Trophoblast cell (in vitro differentiated cells and primary cell): ENCODE measurements at regions not wholly inside any gene's neighbourhood (a gene's known extent, or its start where the extent isn't known, plus 50 kb on each side); places are given as distances from the start of the nearest gene placed in this dataset.

Experiments used
- DNase-seq, 2 donors: peaks; one replicate each; pipeline ENCODE4 v3.0.0-alpha.2; 2016
- H2AFZ ChIP-seq: 2 replicates; pipeline ENCODE4 v1.6.1; 2013; ENCODE audit warnings: low read length, moderate library complexity, mild to moderate bottlenecking; ENCODE audit not compliant: insufficient read depth, poor library complexity
- H2AK5ac ChIP-seq: 2 replicates; pipeline ENCODE4 v1.6.1; 2013; ENCODE audit warnings: mild to moderate bottlenecking, low read length
- H2BK120ac ChIP-seq: 2 replicates; pipeline ENCODE4 v1.6.1; 2013; ENCODE audit warnings: low read length, mild to moderate bottlenecking, moderate library complexity; ENCODE audit not compliant: insufficient read depth, poor library complexity
- H2BK12ac ChIP-seq: 2 replicates; pipeline ENCODE4 v1.6.1; 2013; ENCODE audit warnings: mild to moderate bottlenecking, low read length, moderate library complexity
- H2BK5ac ChIP-seq: 2 replicates; pipeline ENCODE4 v1.6.1; 2013; ENCODE audit warnings: low read length, low read depth, moderate library complexity, mild to moderate bottlenecking; ENCODE audit not compliant: poor library complexity
- H3K14ac ChIP-seq: 2 replicates; pipeline ENCODE4 v1.6.1; 2013; ENCODE audit warnings: mild to moderate bottlenecking, low read length
- H3K18ac ChIP-seq: 2 replicates; pipeline ENCODE4 v1.6.1; 2013; ENCODE audit warnings: mild to moderate bottlenecking, low read length
- H3K23ac ChIP-seq: 2 replicates; pipeline ENCODE4 v1.6.1; 2013; ENCODE audit warnings: low read length
- H3K27ac ChIP-seq: 2 replicates; pipeline ENCODE4 v1.5.1; 2013; ENCODE audit warnings: low read depth, mild to moderate bottlenecking, inconsistent platforms, low read length, moderate library complexity
- H3K27me3 ChIP-seq: 2 replicates; pipeline ENCODE4 v1.6.1; 2013; ENCODE audit warnings: inconsistent platforms, mild to moderate bottlenecking, low read length, moderate library complexity; ENCODE audit not compliant: insufficient read depth
- H3K36me3 ChIP-seq, 2 experiments: 1 replicate in 1 of 2; 2 replicates in 1 of 2; pipeline ENCODE4 v1.6.1; 2013; ENCODE audit warnings: low read length in 2 of 2, mild to moderate bottlenecking in 2 of 2, moderate library complexity in 1 of 2; ENCODE audit not compliant: insufficient read depth in 2 of 2, control insufficient read depth in 1 of 2
- H3K4ac ChIP-seq: 2 replicates; pipeline ENCODE4 v1.6.1; 2013; ENCODE audit warnings: low read depth, mild to moderate bottlenecking, low read length, moderate library complexity
- H3K4me1 ChIP-seq, 2 experiments: 1 replicate in 1 of 2; 2 replicates in 1 of 2; pipeline ENCODE4 v1.6.1; 2013; ENCODE audit warnings: low read length in 2 of 2, mild to moderate bottlenecking in 2 of 2, moderate library complexity in 1 of 2; ENCODE audit not compliant: insufficient read depth in 2 of 2, control insufficient read depth in 1 of 2
- H3K4me2 ChIP-seq: 2 replicates; pipeline ENCODE4 v1.6.1; 2013; ENCODE audit warnings: inconsistent platforms, mild to moderate bottlenecking, low read length, moderate library complexity
- H3K4me3 ChIP-seq: 2 replicates; pipeline ENCODE4 v1.5.1; 2013; ENCODE audit warnings: mild to moderate bottlenecking, low read depth, low read length, inconsistent platforms
- H3K79me1 ChIP-seq: one replicate; pipeline ENCODE4 v1.6.1; 2013; ENCODE audit warnings: low read length
- H3K79me2 ChIP-seq: 2 replicates; pipeline ENCODE4 v1.6.1; 2013; ENCODE audit warnings: low read length, mild to moderate bottlenecking; ENCODE audit not compliant: control insufficient read depth, insufficient read depth, poor library complexity
- H3K9ac ChIP-seq: 2 replicates; pipeline ENCODE4 v1.6.1; 2013; ENCODE audit warnings: mild to moderate bottlenecking, low read length
- H3K9me3 ChIP-seq: 2 replicates; pipeline ENCODE4 v1.6.1; 2013; ENCODE audit warnings: low read depth, mild to moderate bottlenecking, control low read depth, inconsistent platforms, low read length; ENCODE audit not compliant: insufficient read depth
- H4K12ac ChIP-seq: 2 replicates; pipeline ENCODE4 v1.6.1; 2013; ENCODE audit warnings: low read depth, mild to moderate bottlenecking, low read length, moderate library complexity
- H4K8ac ChIP-seq: 2 replicates; pipeline ENCODE4 v1.6.1; 2013; ENCODE audit warnings: low read depth, mild to moderate bottlenecking, low read length, moderate library complexity
- H4K91ac ChIP-seq: one replicate; pipeline ENCODE4 v1.6.1; 2013; ENCODE audit warnings: low read depth, mild to moderate bottlenecking, low read length, moderate library complexity
- WGBS: extraction: QIAGEN DNeasy Blood & Tissue Kit; methylation state at CpG from one replicate; pipeline ENCODE4 v1.1.7; 2013; ENCODE audit warnings: missing lambda C conversion rate; ENCODE audit not compliant: insufficient read length, insufficient coverage; ENCODE audit errors: extremely low coverage; 5-methylcytosine and 5-hydroxymethylcytosine counted together

DNA sequence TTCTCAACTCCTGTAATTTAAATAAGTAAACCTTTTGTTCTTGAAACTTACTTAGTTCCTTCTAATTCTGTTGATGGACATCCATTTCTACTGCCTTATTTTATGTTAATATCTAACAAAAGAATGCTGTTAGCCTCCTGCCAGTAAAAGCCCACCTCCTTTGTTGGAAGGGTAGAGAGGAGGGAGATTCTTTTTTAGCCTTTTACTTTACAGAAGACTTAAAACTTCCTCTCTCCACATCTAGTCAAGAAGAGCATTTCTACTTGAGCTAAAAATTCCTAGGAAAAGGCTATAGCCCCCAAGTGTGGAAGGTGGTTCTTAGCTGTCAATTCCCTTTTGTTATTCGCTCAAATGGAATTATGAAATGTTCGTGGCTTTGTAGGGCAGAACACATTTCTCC lies 118.7 kb downstream of the ZIC3 start:
- no peak overlapping the region for H3K18ac ChIP-seq
- no peak overlapping the region for H3K27ac ChIP-seq
- H3K9ac ChIP-seq: no peak overlapping the region
- no peak overlapping the region for H3K4me2 ChIP-seq
- no peak overlapping the region for H3K4me3 ChIP-seq
- H3K27me3 ChIP-seq: no peaks in the 10 kb centered on the region
- DNase-seq: no peak
- no peak overlapping the region for H2AK5ac ChIP-seq
- H4K12ac ChIP-seq: no peak overlapping the region
- H4K91ac ChIP-seq: no peak overlapping the region
- no peak overlapping the region for H3K14ac ChIP-seq
- no peaks in the 10 kb centered on the region for H3K79me1 ChIP-seq
- H2BK120ac ChIP-seq: no peak overlapping the region
- H2AFZ ChIP-seq: no peak overlapping the region
- no peak overlapping the region for H3K23ac ChIP-seq
- H2BK12ac ChIP-seq: no peak overlapping the region
- H3K79me2 ChIP-seq: no peaks in the 10 kb centered on the region
- H3K36me3 ChIP-seq: no peaks in the 10 kb centered on the region
- H2BK5ac ChIP-seq: no peak overlapping the region
- no peak overlapping the region for H3K4ac ChIP-seq
- H3K4me1 ChIP-seq: no peaks in the 10 kb centered on the region
- no peaks in the 10 kb centered on the region for H3K9me3 ChIP-seq
- no CpG with 5 or more reads among the region's 2 CpGs for WGBS
- H4K8ac ChIP-seq: no peak overlapping the region

DNA sequence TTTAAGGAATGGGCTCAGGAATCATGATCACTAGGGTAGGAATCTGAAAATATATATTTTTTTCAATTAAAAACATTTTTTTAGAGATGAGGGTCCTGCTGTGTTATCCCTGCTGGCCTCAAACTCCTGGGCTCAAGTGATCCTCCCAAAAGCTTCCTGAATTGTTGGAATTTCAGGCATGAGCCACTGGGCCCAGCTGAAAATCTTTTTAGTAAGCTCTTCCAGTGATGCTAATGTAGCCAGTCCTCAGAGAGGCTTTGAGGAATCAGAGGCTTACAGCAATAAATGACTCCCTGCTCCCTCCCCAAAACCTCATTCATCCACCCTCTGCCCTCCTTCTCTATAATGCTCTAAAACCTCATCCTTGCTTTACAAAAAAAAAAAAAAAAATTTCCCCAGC lies 129.5 kb downstream of the ZIC3 start:
- H3K4me1 ChIP-seq: no peaks in the 10 kb centered on the region
- H2AK5ac ChIP-seq: no peak overlapping the region
- no peaks in the 10 kb centered on the region for H3K79me1 ChIP-seq
- H3K9me3 ChIP-seq: no peaks in the 10 kb centered on the region
- no peak overlapping the region for H3K18ac ChIP-seq
- H3K36me3 ChIP-seq: no peaks in the 10 kb centered on the region
- no peak overlapping the region for H3K4me2 ChIP-seq
- H3K79me2 ChIP-seq: no peaks in the 10 kb centered on the region
- H2BK12ac ChIP-seq: no peak overlapping the region
- no peak overlapping the region for H2AFZ ChIP-seq
- H3K14ac ChIP-seq: no peak overlapping the region
- DNase-seq: no peak
- no peak overlapping the region for H3K4me3 ChIP-seq
- H3K23ac ChIP-seq: no peak overlapping the region
- no peak overlapping the region for H2BK5ac ChIP-seq
- no peak overlapping the region for H3K9ac ChIP-seq
- H4K12ac ChIP-seq: no peak overlapping the region
- no peak overlapping the region for H3K4ac ChIP-seq
- no peak overlapping the region for H4K8ac ChIP-seq
- no peak overlapping the region for H3K27ac ChIP-seq
- no peaks in the 10 kb centered on the region for H3K27me3 ChIP-seq
- H2BK120ac ChIP-seq: no peak overlapping the region
- no peak overlapping the region for H4K91ac ChIP-seq

DNA sequence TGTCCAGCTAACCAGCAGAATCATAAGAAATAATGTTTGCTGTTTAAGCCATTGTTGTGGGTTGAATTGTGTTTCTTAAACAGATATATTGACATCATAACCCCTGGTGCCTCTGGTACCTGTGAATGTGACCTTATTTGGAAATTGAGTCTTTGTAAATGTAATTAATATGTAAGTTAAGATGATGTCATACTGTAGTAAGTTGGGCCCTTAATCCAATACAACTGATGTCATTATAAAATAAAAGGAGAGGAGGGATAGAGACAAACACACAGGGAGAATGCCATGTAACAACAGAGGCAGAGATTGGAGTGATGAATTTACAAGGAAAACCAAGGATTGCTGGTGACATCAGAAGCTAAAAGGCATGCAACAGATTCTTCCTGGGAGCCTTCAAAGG lies 141.4 kb downstream of the ZIC3 start:
- no peaks in the 10 kb centered on the region for H3K36me3 ChIP-seq
- no peak overlapping the region for H4K12ac ChIP-seq
- no peak overlapping the region for H3K27ac ChIP-seq
- H3K79me1 ChIP-seq: no peaks in the 10 kb centered on the region
- H3K4me3 ChIP-seq: no peak overlapping the region
- H2AFZ ChIP-seq: no peak overlapping the region
- no peak overlapping the region for H3K4me2 ChIP-seq
- no peak overlapping the region for H2BK12ac ChIP-seq
- H2BK120ac ChIP-seq: no peak overlapping the region
- no peak overlapping the region for H3K4ac ChIP-seq
- no peaks in the 10 kb centered on the region for H3K27me3 ChIP-seq
- no peak overlapping the region for H3K14ac ChIP-seq
- H3K9ac ChIP-seq: no peak overlapping the region
- no peak overlapping the region for H3K18ac ChIP-seq
- no peaks in the 10 kb centered on the region for H3K79me2 ChIP-seq
- H4K8ac ChIP-seq: no peak overlapping the region
- H2AK5ac ChIP-seq: no peak overlapping the region
- H3K9me3 ChIP-seq: no peaks in the 10 kb centered on the region
- H3K23ac ChIP-seq: no peak overlapping the region
- DNase-seq: no peak
- no peak overlapping the region for H4K91ac ChIP-seq
- no peaks in the 10 kb centered on the region for H3K4me1 ChIP-seq
- no peak overlapping the region for H2BK5ac ChIP-seq

DNA sequence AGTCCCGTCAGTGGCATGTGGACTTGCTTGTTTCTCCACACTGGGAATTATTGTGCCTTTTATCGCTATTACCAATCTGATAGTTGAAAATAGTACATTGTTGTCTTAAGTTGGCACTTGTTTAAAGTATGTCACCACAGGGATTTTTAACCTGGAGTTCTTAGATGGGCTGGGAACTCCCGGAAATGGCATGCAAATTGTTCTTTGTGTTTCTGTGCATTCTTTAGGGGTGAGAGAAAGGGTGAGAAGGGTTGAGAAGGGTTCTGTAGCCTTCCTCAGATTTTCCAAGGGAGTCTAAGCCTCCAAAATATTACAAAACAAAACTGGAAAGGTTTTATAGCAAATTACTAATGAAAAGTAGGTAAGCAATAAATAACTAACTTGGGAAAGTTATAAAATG lies 176.9 kb downstream of the ZIC3 start:
- no peaks in the 10 kb centered on the region for H3K27me3 ChIP-seq
- no peaks in the 10 kb centered on the region for H3K79me2 ChIP-seq
- H3K36me3 ChIP-seq: no peaks in the 10 kb centered on the region
- no peak overlapping the region for H3K14ac ChIP-seq
- no peak overlapping the region for H3K23ac ChIP-seq
- H3K9me3 ChIP-seq: no peaks in the 10 kb centered on the region
- no peaks in the 10 kb centered on the region for H3K79me1 ChIP-seq
- H2AK5ac ChIP-seq: no peak overlapping the region
- no peak overlapping the region for H3K9ac ChIP-seq
- H3K4me2 ChIP-seq: no peak overlapping the region
- no peak overlapping the region for H4K8ac ChIP-seq
- no peak overlapping the region for H3K18ac ChIP-seq
- WGBS: no CpG with 5 or more reads among the region's 3 CpGs
- H3K27ac ChIP-seq: no peak overlapping the region
- H3K4me1 ChIP-seq: peaks cover 0 to 4% of the 10 kb centered on the region in 2 experiments
- no peak overlapping the region for H4K91ac ChIP-seq
- H3K4me3 ChIP-seq: no peak overlapping the region
- H4K12ac ChIP-seq: no peak overlapping the region
- no peak overlapping the region for H2BK12ac ChIP-seq
- H3K4ac ChIP-seq: no peak overlapping the region
- no peak overlapping the region for H2AFZ ChIP-seq
- peak in 1 of 2 donors; percentile 0 for DNase-seq
- H2BK5ac ChIP-seq: no peak overlapping the region
- H2BK120ac ChIP-seq: no peak overlapping the region

DNA sequence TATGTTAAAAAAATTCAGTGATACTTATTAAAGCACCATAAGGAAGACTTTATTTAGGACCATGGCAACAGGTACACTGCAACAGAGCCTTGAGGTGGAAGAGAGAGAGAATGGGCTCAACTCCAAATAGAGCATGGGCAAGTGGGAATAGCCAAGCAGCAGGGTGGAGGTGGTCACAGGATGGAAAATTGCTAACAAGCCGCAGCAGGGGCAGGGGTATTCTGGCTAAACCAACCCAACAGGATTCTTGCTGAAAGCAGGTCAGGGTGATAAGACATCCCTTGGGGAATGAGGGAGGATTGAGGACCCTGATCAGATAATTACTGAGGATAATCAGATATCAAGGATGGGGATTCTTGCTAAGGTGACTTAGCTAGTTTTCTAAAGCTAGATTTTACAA lies 177.5 kb downstream of the ZIC3 start:
- no peak for DNase-seq
- H2AFZ ChIP-seq: no peak overlapping the region
- H4K12ac ChIP-seq: no peak overlapping the region
- H3K4me2 ChIP-seq: no peak overlapping the region
- no peak overlapping the region for H3K4me3 ChIP-seq
- WGBS: no CpG with 5 or more reads among the region's 1 CpG
- no peaks in the 10 kb centered on the region for H3K27me3 ChIP-seq
- no peaks in the 10 kb centered on the region for H3K9me3 ChIP-seq
- H4K91ac ChIP-seq: no peak overlapping the region
- no peak overlapping the region for H3K14ac ChIP-seq
- no peak overlapping the region for H3K4ac ChIP-seq
- H3K36me3 ChIP-seq: no peaks in the 10 kb centered on the region
- no peak overlapping the region for H2BK5ac ChIP-seq
- no peak overlapping the region for H2BK12ac ChIP-seq
- H3K9ac ChIP-seq: no peak overlapping the region
- no peak overlapping the region for H3K18ac ChIP-seq
- no peak overlapping the region for H4K8ac ChIP-seq
- H3K79me2 ChIP-seq: no peaks in the 10 kb centered on the region
- H2AK5ac ChIP-seq: no peak overlapping the region
- H3K27ac ChIP-seq: no peak overlapping the region
- H2BK120ac ChIP-seq: no peak overlapping the region
- H3K79me1 ChIP-seq: no peaks in the 10 kb centered on the region
- H3K4me1 ChIP-seq: peaks cover 0 to 4% of the 10 kb centered on the region in 2 experiments
- no peak overlapping the region for H3K23ac ChIP-seq
